GM20000 (cell line): ENCODE measurements at regions not wholly inside any gene's neighbourhood (a gene's known extent, or its start where the extent isn't known, plus 50 kb on each side); places are given as distances from the start of the nearest gene placed in this dataset.

ENCODE experiments used
- DNase-seq: peaks from one replicate; pipeline ENCODE4 v3.0.0; 2012; ENCODE audit warnings: low spot score
- TF ChIP-seq, protein P1 (sequence below): IDR thresholded peaks from 2 replicates; pipeline ENCODE4 v1.5.1; 2012; ENCODE audit warnings: mild to moderate bottlenecking, control low read depth; ENCODE audit errors: extremely low read depth, missing control alignments

DNA sequence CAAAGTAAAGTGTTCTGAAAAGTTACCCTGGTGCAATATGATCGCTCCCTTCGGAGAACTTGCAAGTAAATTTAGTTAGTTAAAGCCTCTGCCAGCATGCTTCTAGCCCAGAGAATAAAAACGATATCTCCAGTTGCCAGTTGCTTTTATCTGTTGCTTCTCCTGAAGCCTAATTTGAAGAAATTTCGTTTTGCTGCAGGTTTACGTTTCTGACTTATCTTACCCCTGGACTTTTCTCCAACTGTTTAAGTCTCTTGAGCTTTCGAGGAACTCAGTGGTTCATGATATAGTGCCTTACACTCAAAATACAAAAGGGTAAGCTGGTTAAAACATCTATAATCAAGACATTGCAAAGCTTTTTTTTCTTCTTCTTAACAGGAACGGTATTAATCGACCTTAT, 131.1 kb downstream of the FAM161A start:
- TF ChIP-seq, protein P1, sequence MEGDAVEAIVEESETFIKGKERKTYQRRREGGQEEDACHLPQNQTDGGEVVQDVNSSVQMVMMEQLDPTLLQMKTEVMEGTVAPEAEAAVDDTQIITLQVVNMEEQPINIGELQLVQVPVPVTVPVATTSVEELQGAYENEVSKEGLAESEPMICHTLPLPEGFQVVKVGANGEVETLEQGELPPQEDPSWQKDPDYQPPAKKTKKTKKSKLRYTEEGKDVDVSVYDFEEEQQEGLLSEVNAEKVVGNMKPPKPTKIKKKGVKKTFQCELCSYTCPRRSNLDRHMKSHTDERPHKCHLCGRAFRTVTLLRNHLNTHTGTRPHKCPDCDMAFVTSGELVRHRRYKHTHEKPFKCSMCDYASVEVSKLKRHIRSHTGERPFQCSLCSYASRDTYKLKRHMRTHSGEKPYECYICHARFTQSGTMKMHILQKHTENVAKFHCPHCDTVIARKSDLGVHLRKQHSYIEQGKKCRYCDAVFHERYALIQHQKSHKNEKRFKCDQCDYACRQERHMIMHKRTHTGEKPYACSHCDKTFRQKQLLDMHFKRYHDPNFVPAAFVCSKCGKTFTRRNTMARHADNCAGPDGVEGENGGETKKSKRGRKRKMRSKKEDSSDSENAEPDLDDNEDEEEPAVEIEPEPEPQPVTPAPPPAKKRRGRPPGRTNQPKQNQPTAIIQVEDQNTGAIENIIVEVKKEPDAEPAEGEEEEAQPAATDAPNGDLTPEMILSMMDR: no peak
- no peak for DNase-seq

DNA sequence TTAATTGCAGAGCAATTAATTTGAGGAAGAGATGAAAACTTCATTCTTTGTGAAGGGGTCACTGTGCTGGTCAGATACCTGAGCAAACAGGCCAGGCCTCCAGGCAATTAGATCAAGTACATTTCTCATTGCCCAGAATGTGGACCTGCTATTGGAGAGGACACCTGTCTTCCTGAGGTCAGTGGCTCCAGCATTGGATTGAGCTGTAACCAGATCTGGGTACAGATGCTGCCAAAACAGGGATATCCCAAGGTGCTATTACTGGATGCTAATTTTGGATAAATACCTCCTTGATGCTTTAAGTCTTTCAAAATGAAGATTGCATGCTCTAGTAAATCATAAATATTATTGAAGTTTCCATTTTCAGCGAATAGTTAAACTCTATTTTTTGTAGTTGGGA, 131.5 kb downstream of the FAM161A start:
- no peak for DNase-seq
- TF ChIP-seq, protein P1: no peak

DNA sequence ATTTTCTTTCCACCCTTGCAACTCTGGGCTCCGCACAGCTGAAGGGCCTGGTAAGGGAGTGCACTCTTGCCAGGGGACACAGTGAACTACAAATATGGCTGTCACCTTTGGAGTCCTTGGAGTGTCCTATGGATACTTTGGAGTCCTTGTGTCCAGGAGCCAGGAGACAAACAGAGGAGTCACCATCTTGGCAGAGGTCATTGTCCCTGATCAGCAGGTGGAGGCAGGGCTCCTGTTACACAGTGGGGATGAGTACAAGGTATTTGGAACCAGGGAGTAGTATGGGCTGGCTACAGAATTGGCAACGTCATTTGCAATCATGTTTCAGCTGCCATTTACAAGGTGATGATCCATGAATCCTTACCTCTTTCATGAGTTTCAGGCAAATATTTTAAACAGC, 132.5 kb downstream of the FAM161A start:
- TF ChIP-seq, protein P1: no peak
- no peak for DNase-seq

DNA sequence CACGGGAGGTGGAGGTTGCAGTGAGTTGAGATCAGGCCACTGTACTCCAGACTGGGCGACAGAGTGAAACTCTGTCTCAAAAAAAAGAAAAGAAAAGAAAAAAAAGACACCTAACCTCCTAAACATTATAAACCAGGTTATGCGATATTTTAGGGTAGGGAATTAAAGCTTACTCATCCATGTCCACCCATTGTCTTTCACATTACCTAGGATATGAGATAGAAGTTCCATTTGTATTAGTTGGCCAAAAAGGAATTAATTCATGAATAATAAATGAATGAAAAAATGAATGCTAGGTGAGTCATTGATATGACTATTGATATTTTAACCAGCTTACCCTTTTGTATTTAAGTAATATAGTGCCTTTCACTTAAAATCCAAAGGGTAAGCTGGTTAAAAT, 132.9 kb downstream of the FAM161A start:
- DNase-seq: no peak
- TF ChIP-seq, protein P1: no peak

DNA sequence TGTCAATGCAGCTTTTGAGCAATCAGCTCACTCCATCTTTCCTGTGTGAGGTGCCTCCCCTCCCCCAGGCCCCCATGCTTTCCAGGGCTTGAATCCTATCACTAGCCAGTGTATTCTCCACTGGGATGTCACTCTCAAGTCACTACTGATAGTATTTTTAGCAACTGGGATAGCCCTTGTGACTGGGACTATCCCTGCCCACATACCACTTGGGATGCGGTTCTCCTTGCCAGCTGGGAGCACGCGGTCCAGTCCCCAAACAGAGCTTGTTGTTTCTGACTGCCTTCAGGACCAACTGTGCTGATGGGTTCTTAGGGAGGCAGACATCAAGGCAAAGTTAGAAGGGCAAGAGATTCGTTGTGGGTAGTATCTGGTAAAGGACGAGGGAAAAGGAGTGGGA, 134.9 kb downstream of the FAM161A start:
- no peak for DNase-seq
- TF ChIP-seq, protein P1: no peak

DNA sequence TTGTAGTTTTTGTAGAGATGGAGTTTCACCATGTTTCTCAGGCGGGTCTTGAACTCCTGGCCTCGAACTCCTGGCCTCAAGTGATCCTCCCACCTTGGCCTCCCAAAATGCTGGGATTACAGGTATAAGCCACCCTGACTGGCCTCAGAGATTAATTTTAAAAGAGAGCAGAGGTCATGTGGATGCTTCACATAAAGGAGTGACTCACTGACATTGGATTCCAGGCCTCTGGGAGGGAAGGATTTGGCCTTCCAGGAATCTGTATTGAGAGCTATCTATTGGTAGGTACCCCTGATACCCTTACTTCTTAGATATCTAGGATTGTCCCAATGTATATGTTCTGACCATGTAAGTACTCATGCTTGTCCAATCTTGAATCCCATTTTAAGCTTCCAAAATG, 138.4 kb downstream of the FAM161A start:
- DNase-seq: no peak
- TF ChIP-seq, protein P1: no peak

DNA sequence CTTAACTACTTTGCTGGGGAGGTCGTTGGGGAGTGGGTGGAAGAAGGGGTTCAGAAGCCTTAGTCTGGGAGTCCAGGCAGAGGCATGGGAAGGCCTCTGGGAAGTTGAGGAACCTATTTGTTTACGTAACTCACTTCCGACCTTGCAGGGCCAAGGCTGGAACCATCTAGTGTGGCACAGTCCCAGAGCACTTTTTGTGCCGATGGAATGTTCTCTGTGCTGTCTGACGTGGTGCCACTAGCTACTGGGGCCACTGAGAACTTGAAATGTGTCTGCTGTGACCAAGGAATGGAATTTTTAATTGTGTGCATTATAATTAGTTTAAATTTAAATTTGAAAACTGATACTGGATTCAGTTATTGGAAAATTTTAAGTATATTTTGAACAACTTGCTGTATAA, 139.7 kb downstream of the FAM161A start:
- DNase-seq: no peak
- TF ChIP-seq, protein P1: no peak
